ENCODE measurements at regions not wholly inside any gene's neighbourhood (a gene's known extent, or its start where the extent isn't known, plus 50 kb on each side); places are given as distances from the start of the nearest gene placed in this dataset.
A peak's percentile ranks its signal among the peaks of the same experiment; 100 is the strongest.

DNA sequence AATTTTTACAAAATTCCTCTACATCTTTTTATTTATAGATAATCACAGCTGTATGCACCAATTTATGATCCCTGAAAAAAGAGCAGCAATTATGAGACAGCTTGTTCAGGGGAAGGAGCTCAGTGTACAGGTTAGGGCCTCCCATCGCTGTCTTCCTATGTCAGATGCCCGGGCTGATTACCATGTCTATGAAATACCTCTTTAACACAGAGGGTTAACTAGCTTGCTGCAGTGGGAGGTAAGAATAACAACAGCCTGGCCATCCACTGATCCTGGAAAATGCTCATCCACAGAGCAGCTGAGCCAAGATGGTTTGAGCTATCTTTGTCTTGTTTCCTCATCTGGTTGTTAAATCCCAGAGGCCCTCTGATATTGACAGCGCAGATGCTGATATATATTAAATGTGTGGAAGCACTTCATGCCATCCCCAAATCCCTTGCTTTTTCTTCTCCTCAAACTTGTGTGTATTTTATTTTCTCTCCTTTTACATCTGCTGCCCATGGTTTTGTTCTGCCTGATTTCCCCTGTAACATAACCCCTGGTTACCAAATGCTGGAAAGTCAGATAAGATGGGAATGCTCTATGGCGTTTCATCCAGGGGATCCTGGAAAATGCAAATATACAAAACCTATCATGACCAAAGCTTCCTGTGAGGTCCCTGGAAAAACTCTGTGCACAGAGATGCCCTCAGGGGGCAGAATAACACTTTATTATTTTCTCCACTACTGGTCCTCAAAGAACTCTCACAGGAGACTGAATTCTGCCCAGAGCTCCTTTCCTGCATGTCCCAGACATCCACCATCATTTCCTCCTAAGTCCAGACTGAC lies 85.8 kb upstream of the PUDP start:
- DNase-seq (ENCODE audit: insufficient read length, low spot score) (no peak), FAIRE-seq (no peak)
- TF ChIP-seq PAX5 (IDR thresholded peaks at IDR 0.05; ENCODE audit: insufficient read depth, low read length, severe bottlenecking) (no peak), SPI1 (IDR thresholded peaks at IDR 0.05; ENCODE audit: low read depth, low read length) (no peak), POLR2AphosphoS5 (IDR thresholded peaks at IDR 0.05; ENCODE audit: low read depth, low read length) (no peak), POU2F2 (IDR thresholded peaks at IDR 0.05; ENCODE audit: low read depth, low read length) (no peak), POLR2A (IDR thresholded peaks at IDR 0.05; ENCODE audit: low read depth, low read length) (no peak), TAF1 (IDR thresholded peaks at IDR 0.05; ENCODE audit: low read depth, low read length) (no peak)

GRCh38 chrX:7228226-7228625 lies 80.3 kb upstream of the PUDP start:
- DNase-seq (ENCODE audit: insufficient read length, low spot score): no peak
- TF ChIP-seq SPI1 (IDR thresholded peaks at IDR 0.05; ENCODE audit: low read depth, low read length) (no peak), POLR2AphosphoS5 (IDR thresholded peaks at IDR 0.05; ENCODE audit: low read depth, low read length) (no peak), POLR2A (IDR thresholded peaks at IDR 0.05; ENCODE audit: low read depth, low read length) (no peak), PAX5 (IDR thresholded peaks at IDR 0.05; ENCODE audit: insufficient read depth, low read length, severe bottlenecking) (no peak), TAF1 (IDR thresholded peaks at IDR 0.05; ENCODE audit: low read depth, low read length) (no peak), POU2F2 (IDR thresholded peaks at IDR 0.05; ENCODE audit: low read depth, low read length) (no peak)
- peak; percentile 51 for FAIRE-seq

- DNase-seq (ENCODE audit: insufficient read length, low spot score): no peak
- FAIRE-seq: no peak
These were observed 77.4 kb upstream of the PUDP start for GRCh38 chrX:7225338-7225737.

GRCh38 chrX:7223271-7223670 lies 75.3 kb upstream of the PUDP start:
- DNase-seq (ENCODE audit: insufficient read length, low spot score) (no peak), FAIRE-seq (no peak)
- no peak for TF ChIP-seq POU2F2 (IDR thresholded peaks at IDR 0.05; ENCODE audit: low read depth, low read length)
- TF ChIP-seq SPI1 (IDR thresholded peaks at IDR 0.05; ENCODE audit: low read depth, low read length): no peak
- no peak for TF ChIP-seq POLR2A (IDR thresholded peaks at IDR 0.05; ENCODE audit: low read depth, low read length)
- no peak for TF ChIP-seq POLR2AphosphoS5 (IDR thresholded peaks at IDR 0.05; ENCODE audit: low read depth, low read length)
- no peak for TF ChIP-seq PAX5 (IDR thresholded peaks at IDR 0.05; ENCODE audit: insufficient read depth, low read length, severe bottlenecking)
- TF ChIP-seq TAF1 (IDR thresholded peaks at IDR 0.05; ENCODE audit: low read depth, low read length): no peak

More at GRCh38 chrX:7225338-7225737, 77.4 kb upstream of the PUDP start:
- TF ChIP-seq PAX5 (IDR thresholded peaks at IDR 0.05; ENCODE audit: insufficient read depth, low read length, severe bottlenecking) (no peak), SPI1 (IDR thresholded peaks at IDR 0.05; ENCODE audit: low read depth, low read length) (no peak), POLR2A (IDR thresholded peaks at IDR 0.05; ENCODE audit: low read depth, low read length) (no peak), TAF1 (IDR thresholded peaks at IDR 0.05; ENCODE audit: low read depth, low read length) (no peak), POU2F2 (IDR thresholded peaks at IDR 0.05; ENCODE audit: low read depth, low read length) (no peak), POLR2AphosphoS5 (IDR thresholded peaks at IDR 0.05; ENCODE audit: low read depth, low read length) (no peak)

- TF ChIP-seq POLR2AphosphoS5 (IDR thresholded peaks at IDR 0.05; ENCODE audit: low read depth, low read length): no peak
- TF ChIP-seq POU2F2 (IDR thresholded peaks at IDR 0.05; ENCODE audit: low read depth, low read length): no peak
- TF ChIP-seq PAX5 (IDR thresholded peaks at IDR 0.05; ENCODE audit: insufficient read depth, low read length, severe bottlenecking): no peak
- DNase-seq (ENCODE audit: insufficient read length, low spot score): no peak
- no peak for FAIRE-seq
These were observed 72.2 kb upstream of the PUDP start for GRCh38 chrX:7220121-7220520.

- TF ChIP-seq POLR2AphosphoS5 (IDR thresholded peaks at IDR 0.05; ENCODE audit: low read depth, low read length): no peak
- TF ChIP-seq POLR2A (IDR thresholded peaks at IDR 0.05; ENCODE audit: low read depth, low read length): no peak
- no peak for TF ChIP-seq POU2F2 (IDR thresholded peaks at IDR 0.05; ENCODE audit: low read depth, low read length)
- no peak for TF ChIP-seq PAX5 (IDR thresholded peaks at IDR 0.05; ENCODE audit: insufficient read depth, low read length, severe bottlenecking)
- TF ChIP-seq TAF1 (IDR thresholded peaks at IDR 0.05; ENCODE audit: low read depth, low read length): no peak
- TF ChIP-seq SPI1 (IDR thresholded peaks at IDR 0.05; ENCODE audit: low read depth, low read length): no peak
- DNase-seq (ENCODE audit: insufficient read length, low spot score) (no peak), FAIRE-seq (no peak)
These were observed 71.3 kb upstream of the PUDP start for GRCh38 chrX:7219153-7219705.

DNA sequence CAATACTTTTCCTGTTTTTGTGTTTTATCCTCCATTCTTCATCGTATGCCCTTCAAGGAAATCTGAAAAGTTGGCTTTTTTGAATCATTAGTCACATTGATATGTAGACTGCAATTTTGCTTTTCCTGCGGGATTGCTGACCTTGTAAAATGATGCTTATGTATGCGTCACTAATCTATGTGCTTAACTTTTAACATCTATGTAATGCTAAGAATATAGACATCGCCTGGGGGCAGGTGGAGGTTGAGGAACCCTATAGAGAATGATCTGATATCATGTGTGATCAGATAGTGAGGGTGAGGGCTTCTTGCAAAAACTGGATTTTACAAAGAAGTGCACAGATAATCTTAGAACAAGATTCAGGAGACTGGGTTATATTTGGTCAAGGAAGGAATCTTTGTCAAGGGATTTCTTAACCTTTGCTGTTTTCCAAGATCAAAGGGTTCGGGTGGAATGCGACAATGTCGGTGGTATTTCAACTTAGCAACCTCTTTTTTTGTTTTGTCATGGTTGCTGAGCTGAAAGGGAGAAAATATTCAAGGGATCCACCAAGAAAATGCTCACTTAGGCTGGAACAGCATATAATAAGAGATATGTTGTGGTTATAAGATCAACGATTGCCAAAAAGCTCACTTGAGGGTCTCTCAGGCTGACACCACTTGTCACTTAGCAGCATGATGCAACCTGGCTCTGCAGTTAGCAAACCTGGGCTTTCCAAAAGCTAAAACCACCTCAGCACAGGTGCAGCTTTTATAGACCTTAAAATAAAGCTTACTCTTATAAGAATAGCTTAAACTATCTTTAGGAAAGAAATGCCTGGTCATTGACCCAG lies 70.6 kb upstream of the PUDP start:
- TF ChIP-seq POU2F2 (IDR thresholded peaks at IDR 0.05; ENCODE audit: low read depth, low read length) (no peak), PAX5 (IDR thresholded peaks at IDR 0.05; ENCODE audit: insufficient read depth, low read length, severe bottlenecking) (no peak)
- FAIRE-seq (no peak), DNase-seq (ENCODE audit: insufficient read length, low spot score) (no peak)

GRCh38 chrX:7216981-7217587 lies 69.1 kb upstream of the PUDP start:
- TF ChIP-seq POLR2A (IDR thresholded peaks at IDR 0.05; ENCODE audit: low read depth, low read length) (no peak), POLR2AphosphoS5 (IDR thresholded peaks at IDR 0.05; ENCODE audit: low read depth, low read length) (no peak), SPI1 (IDR thresholded peaks at IDR 0.05; ENCODE audit: low read depth, low read length) (no peak), PAX5 (IDR thresholded peaks at IDR 0.05; ENCODE audit: insufficient read depth, low read length, severe bottlenecking) (no peak), TAF1 (IDR thresholded peaks at IDR 0.05; ENCODE audit: low read depth, low read length) (no peak), POU2F2 (IDR thresholded peaks at IDR 0.05; ENCODE audit: low read depth, low read length) (no peak)
- FAIRE-seq: no peak
- DNase-seq (ENCODE audit: insufficient read length, low spot score): no peak

DNA sequence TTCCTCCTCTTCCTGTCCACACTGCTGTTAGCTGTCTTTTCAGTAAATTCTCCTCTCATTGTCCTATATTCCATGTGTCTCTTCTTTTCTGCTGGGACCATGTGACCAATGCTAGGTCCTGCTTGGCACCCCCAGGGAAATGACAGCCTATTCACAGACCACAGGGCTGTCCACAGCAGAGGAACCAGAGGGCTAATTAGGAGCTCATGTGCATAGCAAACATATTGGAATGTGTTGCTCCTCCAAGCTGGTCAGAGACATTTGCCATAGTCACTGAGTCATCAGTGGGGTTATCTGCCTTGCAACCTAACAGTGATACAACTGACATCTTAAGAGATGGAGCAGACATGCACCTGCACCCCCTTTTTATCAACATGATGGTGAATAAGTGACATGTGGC lies 67.9 kb upstream of the PUDP start:
- DNase-seq (ENCODE audit: insufficient read length, low spot score) (no peak), FAIRE-seq (peak; percentile 48)
- TF ChIP-seq PAX5 (IDR thresholded peaks at IDR 0.05; ENCODE audit: insufficient read depth, low read length, severe bottlenecking): no peak
- no peak for TF ChIP-seq TAF1 (IDR thresholded peaks at IDR 0.05; ENCODE audit: low read depth, low read length)
- TF ChIP-seq SPI1 (IDR thresholded peaks at IDR 0.05; ENCODE audit: low read depth, low read length): no peak
- no peak for TF ChIP-seq POLR2AphosphoS5 (IDR thresholded peaks at IDR 0.05; ENCODE audit: low read depth, low read length)
- TF ChIP-seq POLR2A (IDR thresholded peaks at IDR 0.05; ENCODE audit: low read depth, low read length): no peak
- no peak for TF ChIP-seq POU2F2 (IDR thresholded peaks at IDR 0.05; ENCODE audit: low read depth, low read length)

All from GM12891 (cell line).